HG03378 (cell line): ENCODE measurements at regions not wholly inside any gene's neighbourhood (a gene's known extent, or its start where the extent isn't known, plus 50 kb on each side); places are given as distances from the start of the nearest gene placed in this dataset.

ENCODE experiments used
- ATAC-seq: cut with Tn5 transposase; IDR thresholded peaks from one replicate; pipeline ENCODE4 v1.9.1; 2021; ENCODE audit warnings: mild to moderate bottlenecking, moderate library complexity; ENCODE audit not compliant: unreplicated experiment

DNA sequence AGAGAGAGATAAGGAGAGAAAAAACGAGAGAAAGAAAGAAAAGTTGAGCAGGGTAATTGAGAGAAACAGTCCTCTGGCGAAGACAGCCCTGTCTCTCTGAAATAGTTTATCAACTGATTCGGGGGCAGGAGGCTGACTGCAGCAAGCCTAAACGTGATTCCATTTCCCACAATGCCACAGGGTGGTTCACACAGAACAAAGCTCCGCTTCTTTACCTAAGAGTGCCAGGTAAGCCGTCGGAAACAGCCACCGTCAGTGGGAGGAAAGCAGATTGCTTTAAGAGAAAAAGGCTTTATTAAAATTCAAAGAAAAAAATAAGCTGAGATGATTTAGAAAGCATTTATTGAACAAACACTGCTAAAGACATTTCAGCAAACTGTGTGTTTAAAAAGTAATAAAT lies 271.4 kb upstream of the POU3F3 start:
- no peak for ATAC-seq

DNA sequence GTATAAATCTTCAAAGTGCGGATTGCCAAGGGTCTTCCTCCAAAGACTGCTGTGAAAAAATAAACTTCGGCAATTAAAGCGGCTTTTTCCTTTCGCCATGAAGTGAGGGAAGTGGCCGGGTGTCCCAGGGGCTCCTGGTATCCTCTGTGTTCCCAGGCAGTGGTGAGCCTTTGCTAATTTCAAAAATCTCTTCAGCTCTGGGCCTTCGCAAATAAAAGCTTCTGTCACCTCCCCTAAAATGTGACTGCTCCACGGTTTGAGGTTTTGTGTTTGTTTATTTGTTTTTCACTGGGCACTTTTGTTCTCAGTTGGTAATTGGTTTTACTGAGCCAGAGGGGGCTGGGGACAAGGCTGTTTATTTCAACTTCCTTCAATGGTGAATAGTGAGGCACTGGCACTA lies 270.1 kb upstream of the POU3F3 start:
- ATAC-seq, result no peak

DNA sequence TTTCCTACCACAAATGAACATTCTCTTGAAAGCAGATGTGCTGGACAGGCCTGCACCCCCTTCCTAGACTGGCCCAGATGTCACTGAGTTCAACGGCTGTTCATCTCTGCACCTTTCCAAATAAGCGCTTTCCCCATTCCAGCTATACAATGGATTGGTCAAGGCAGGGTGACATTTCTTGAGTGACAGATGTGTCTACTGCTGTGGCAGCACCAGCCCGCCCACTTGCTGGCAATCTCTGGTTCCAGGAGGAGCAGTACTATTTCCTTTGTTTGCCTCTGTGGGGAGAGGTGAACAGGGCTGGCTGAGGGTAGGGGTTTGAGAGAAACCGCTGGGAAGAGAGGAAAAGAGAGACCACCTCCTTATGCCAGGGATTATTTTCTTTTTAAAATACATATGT lies 269.5 kb upstream of the POU3F3 start:
- ATAC-seq, result no peak

DNA sequence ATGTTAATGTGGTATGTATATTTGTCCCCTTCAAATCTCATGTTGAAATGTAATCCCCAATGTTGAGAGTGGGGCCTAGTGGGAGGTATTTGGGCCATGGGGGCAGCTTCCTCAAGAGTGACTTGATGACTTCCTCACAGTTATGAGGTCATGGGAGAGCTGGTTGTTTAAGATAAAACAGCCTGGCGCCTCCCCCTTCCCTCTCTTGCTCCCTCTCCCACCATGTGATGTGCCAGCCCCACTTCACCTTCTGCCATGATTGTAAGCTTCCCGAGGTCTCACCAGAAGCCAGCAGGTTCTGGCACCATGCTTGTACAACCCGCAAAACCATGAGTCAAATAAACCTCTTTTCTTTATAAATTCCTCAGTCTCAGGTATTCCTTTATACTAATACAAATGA lies 258.3 kb upstream of the POU3F3 start:
- no peak for ATAC-seq

DNA sequence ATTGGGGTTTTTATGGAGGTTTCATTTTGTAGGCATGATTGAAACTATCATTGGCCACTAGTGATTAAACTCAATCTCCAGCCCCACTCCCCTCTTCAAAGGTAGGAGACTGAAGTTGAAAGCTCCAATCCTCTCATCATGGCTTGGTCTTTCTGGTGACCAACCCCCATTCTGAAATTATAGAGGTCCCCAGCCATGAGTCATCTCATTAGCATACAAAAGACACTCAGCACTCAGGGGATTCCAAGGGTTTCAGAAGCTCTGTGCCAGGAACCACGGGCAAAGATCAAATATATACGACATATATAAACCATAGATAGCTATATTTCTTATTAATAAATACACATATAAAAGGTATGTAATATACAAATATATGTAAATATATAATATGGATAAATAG lies 256.0 kb upstream of the POU3F3 start:
- ATAC-seq, result no peak

DNA sequence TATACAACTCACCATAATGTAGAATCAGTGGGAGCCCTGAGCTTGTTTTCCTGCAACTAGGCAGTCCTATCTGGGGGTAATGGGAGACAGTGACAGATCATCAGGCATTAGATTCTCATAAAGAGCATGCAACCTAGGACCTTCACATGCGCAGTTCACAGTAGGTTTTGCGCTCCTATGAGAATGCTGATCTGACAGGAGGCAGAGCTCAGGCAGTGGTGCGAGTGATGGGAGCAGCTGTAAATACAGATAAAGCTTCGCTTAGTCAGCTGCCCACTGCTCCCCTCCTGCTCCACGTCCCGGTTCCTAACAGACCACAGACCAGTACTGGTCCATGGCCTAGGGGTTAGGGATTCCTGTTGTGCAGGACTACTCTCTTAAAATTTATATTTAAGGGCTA lies 255.3 kb upstream of the POU3F3 start:
- no peak for ATAC-seq

DNA sequence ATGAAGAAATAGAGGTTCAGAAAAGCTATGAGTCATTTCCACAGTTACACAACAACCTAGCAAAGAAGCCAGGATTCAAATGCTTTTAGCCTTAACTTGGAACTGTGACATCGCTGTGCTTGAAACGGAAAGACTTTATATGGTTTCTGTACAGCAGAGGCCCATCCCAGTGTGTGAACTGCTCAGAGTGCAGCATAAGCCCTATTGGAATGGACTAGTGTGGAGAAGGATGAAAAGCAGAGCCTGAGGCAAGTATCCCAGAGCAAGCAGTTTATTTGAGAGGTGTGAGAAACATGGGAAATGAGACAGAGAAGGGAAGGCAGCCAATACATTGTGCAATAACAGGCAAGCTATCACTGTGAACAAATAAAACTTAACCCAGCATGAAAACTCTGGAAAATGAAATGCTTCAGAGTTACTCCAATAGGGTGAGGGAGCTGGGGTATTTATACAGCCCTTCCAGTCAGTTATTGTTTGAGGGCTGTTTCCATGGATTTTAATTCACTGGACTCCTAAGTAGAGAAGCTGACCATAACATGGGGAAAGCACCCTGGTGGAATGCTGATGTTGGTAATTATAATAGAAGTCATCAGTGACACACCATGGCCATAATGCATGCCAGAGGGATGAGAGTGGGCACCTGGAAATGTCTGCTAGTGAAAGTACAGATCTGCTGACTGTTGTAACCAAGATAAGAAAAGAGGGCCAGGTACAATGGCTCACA lies 254.0 kb upstream of the POU3F3 start:
- no peak for ATAC-seq

DNA sequence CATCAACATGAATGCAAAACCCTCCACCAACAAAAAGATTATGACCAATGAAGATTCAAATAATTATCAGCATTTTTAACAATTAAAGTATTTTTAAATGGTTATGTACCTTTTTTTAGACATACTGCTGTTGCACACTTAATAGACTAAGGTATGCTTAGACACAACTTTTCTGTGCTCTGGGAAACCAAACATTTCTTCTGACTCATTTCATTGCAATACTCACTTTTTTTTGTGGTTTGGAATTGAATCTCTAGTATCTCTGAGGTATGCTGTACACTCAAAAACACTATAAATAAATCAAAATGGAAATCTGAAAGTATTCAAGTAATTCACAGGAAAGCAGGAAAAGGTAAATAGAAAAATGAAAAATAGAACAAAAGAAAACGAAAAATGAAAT lies 247.9 kb upstream of the POU3F3 start:
- ATAC-seq, result no peak

DNA sequence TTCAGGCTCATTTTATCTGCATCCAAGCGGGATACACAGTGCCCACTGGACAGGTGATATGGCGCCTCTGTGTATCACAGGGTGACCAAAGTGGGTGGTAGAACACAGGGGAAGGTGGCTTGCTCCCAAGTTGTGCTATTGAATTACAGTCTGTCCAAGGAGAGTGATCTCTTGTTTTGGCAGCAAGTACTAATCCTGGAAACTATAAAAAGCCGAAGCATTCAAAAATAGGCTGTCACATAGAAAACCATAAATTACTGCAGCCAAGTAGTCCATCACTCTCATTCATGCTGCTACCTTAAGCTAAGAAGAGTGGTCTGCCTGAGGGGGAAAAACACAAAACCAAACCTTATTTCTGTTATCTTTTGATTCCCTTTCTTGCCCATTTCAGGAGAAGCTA lies 237.1 kb upstream of the POU3F3 start:
- ATAC-seq, result no peak

DNA sequence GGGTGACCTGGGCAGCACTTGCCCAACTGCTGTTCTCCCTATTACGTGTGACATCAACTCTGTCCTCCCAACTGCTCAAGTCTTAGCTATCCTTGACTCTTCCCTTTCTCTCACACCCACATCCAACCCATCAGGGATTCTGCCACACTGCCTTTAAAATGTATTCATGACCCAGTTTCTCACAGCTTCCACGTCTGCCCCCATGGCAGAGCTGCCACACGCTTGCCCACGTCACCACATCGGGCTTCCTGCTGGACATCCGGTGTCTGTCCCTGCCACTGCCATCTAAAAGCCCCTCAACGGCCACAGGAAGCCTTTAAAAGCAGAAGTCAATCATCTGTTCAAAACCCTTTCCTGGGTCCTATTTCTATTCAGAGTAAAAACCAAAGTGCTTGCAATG lies 233.1 kb upstream of the POU3F3 start:
- ATAC-seq, result no peak

DNA sequence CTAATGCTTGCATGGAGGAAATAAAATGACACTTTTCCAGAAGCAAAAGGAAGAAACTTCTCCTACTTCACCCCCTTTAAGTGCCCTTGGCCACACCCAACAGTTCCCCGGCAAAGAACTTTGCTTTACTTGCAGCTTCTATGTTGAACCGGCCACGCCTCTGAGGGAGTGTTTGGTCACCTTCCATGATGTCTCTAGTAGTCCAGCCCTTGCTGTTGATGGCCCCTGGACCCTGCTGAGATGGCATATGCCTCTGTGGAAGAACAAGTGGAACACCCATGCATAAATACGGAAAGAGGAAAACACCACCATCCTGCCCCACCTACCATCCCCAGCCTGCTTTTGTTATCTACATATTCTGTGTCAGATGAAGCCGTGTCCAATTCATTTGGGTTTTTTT lies 218.3 kb upstream of the POU3F3 start:
- no peak for ATAC-seq

DNA sequence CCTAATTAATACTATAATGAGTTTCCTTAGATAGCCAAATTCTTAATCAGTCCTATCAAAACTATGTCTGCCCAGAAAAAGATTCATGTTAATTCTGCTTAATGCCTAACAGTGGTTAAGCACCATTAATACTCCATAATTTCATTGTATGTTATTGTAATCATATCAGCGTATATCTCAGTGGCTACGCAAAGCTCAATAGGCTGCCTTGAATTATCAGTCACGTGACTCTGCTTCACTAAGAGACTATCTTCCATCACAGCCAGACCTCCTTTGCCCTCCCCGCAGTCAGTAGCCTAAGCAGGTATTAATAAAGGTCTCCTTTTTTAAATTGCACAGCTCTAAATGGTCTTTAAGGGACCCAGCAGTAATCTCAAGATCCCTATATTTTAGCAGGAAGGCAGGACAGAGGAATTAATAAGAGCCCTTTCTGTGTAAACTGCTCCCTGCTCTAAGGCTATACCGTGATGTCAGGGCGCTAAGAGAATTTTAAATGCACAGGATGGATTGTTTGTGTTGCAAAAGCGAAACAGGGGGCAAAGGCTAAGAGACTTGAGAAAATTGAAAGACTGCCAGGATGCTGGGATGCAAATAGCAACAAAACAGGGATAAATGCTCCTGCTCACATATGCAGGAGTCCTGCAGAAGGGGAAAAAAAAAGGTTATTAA lies 215.6 kb upstream of the POU3F3 start:
- no peak for ATAC-seq

DNA sequence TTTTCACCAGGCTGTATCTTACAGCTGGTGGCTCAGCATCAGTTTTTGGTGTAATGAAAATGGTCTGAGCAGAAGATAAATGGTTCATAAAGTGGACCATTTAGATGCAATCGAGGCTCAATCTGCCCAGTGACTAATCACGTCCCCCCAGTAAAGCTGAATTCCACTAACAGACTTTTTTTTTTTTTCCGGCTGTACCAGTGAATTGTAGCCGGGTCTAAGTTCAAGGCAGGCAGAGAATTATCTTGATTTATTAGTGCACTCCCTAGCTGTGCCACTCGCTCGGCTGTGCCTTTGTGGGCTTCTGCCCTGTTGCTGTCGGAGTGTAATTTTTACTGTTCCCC lies 215.1 kb upstream of the POU3F3 start:
- no peak for ATAC-seq

DNA sequence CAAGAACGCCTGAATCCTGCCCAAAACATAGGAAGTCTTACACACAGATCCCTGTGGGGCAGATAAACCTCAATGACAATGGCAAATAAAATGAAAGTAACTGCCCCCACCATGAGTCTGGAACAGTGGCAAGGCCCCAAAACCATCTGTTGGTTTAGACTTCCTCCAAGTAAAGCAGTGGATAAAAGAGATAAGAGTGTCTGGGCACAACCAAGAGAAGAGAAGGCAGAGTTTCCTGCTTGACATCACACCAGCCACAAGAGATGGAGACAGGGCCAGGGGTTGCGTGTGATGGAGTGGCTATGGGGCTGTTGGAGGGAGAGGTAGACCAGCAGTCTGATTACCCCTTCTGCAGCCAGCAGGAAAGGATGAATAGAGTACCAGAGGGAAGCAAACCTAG lies 212.1 kb upstream of the POU3F3 start:
- no peak for ATAC-seq

DNA sequence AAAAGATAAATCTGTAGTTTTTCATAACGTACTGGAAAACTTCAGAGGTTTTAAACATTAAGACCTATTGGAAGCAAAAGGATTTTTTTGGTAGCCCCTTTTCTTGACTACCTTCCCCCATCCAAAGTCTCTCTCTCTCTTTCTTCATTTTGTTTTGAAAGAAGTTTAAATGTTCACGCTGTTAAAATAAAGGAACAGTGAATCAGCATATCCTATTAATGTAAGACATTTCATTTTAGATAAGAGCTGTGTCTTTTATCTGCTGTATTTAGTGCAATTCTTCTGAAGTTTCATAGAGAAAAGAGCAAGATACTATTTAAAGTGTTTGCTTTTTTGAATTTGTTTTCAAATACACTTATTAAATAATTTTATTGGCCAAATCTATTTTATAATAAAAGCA lies 205.5 kb upstream of the POU3F3 start:
- no peak for ATAC-seq

DNA sequence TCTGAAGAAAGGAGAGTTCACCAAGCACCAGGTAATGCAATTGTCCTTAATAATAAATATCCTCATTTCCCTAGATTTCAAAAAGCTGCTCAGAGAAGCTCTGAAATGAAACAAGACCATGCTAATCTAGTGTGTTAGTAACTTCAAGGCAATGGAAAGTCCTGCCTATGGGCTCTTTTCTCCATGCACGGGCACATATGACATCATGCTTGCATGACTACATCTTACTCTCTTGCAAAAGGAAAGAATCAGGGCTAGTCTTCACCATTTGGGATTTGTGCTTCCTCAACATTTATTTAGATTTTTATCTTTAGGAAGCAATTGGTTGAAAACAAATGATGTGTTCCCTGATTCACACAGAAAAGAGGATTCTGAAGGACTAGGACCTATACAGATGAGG lies 204.0 kb upstream of the POU3F3 start:
- ATAC-seq, result no peak

DNA sequence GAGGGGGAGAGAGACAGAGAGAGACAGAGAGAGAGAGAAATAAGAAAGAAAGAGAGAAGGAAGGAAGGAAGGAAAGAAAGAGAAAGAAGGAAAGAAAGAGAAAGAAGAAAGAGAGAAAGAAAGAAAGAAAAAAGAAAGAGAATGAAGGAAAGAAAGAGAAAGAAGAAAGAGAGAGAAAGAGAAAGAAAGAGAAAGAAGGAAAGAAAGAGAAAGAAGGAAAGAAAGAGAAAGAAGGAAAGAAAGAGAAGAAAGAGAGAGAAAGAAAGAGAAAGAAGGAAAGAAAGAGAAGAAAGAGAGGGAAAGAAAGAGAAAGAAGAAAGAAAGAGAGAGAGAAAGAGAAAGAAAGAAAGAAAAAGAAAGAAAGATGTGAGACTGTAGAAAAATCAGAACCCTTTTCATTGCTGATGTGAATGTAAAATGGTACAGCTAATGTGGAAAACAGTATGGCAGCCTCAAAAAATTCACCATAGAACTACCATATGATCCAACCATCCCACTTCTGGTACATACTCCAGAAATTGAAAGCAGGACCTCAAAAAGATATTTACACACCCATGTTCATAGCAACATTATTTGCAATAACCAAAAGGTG lies 203.4 kb upstream of the POU3F3 start:
- no peak for ATAC-seq

DNA sequence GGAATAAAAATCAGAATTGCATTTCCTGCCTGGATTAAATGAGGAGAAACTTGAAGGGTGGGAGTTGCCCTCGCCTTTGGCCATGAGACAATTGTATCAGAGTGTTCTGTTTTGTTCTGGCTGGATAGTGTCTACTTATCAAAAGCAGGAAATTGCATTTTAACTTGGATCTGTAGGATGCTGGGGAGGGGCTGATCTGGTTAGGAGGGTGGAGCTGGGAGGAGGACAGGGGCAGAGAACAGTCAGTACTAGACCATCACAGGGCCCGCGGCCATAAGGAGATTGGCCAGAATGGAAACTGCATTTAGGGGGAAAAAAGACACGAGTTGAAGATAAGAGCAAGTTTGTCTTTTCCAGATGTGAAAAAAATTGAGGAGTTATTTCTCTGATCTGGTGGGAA lies 199.1 kb upstream of the POU3F3 start:
- no peak for ATAC-seq

DNA sequence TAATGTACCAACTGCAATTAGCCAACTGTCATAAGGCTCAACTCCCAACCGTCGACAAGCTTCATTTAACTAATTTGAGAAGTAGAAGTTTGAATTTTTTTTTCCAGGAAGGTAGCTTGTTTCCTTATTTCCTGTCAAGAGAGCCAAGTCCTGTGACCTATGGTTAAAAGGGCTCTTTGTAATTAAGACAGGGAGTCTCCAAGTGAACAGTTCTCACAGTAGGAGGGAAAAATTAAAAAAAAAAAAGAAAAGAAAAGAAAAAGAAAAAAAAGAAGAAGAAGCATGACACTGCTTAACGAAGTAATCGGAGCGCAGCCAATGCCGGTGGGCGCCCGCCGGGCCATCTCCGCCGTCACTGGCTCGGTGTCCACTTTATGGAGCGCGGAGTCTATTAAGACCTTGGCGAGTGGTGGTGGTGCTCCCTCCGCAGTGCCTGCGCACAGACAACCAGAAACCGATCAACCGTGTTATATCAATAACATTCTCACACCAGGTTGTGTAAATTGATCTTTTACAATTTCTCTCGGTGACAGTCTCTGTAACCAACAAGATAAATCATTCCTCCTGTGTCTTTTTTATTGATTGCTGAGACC lies 197.2 kb upstream of the POU3F3 start:
- ATAC-seq, result no peak

DNA sequence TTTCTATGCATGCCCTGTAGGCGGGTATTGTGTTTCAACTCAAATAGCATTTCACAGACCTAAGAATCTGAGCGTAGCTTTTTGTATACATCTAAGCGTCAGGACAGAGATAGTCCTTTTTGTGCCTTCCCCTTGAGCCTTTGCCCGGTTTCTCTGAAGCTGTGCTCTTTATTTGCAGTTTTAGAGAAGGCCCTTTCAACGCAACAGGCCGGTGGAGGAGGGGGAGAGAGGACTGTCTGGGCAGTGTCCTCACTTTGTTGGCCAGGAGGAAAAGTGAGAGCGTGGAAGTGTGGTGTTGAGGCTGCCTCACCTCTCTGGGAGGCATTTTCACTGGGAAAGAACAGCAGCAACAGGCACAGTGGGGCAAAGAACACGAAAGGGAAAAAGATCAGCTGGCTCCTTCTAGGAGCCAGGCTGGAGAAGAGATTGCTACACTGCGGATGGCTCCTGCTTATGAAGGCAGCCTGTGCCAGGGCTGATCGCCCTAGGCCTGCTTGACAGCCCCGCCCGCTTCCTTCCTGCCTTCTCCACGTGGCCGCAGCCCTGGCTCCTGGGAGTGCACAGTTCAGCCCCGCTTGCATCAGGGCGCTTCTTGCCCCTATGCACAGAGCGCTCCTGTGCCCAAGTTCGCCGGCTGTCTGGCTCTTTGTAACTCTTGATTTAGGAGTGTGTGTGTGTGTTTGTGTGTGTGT lies 195.6 kb upstream of the POU3F3 start:
- no peak for ATAC-seq

DNA sequence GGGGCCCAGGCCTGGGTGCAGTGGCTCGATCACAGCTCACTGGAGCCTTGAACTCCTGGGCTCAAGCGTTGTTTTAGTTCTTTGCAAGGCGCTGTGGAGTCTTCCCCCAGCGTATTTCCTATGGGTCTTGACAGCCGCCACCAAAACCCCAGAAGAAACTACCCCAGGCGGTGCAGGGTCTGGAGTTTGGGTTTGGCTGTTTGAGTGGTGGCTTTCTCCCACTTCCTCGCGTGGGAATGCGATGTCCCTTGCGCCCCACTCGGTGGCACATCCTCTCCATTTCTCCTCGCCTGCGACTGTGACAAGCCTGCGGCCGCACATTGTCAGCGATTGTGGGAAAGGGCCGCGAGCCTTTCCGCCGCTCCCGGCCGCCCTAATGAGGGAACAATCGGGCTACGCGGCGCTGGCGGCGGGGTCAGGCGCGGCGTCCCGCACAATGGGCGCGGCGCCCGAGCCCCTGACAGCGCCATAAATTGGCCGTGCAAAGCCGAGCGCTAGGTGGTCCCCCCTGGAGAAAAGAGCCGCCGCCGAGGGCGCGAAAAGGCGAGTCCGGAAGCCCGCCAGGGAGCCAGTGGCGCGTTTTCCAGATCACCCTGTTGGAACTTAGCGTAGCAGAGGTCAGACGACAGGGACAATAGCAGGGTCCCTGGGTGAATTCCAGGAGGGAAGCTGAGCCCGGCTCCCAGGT lies 194.9 kb upstream of the POU3F3 start:
- ATAC-seq, result no peak
